PC-3 (cell line): ENCODE measurements at regions not wholly inside any gene's neighbourhood (a gene's known extent, or its start where the extent isn't known, plus 50 kb on each side); places are given as distances from the start of the nearest gene placed in this dataset.
"Not testable (repeated sequence)": the region's sequence is repeated elsewhere in the genome, so short reads cannot be mapped to it uniquely, and the experiment has no call there.

ENCODE experiments used
- CTCF ChIP-seq: fragments of 300-600 bp; sonication (generic); conservative IDR thresholded peaks from 2 replicates; pipeline ENCODE4 v1.5.1; 2017; ENCODE audit warnings: antibody characterized with exemption, low read depth, mild to moderate bottlenecking, low read length
- EZH2 ChIP-seq: fragments of 300-600 bp; sonication (generic); IDR thresholded peaks from one replicate; pipeline ENCODE4 v1.6.1; 2017; ENCODE audit warnings: antibody characterized with exemption, mild to moderate bottlenecking, low read length; ENCODE audit not compliant: unreplicated experiment
- EZH2phosphoT487 ChIP-seq: fragments of 300-600 bp; sonication (generic); IDR thresholded peaks from 2 replicates; pipeline ENCODE4 v1.6.1; 2018; ENCODE audit warnings: mild to moderate bottlenecking, antibody characterized with exemption, low read length, borderline replicate concordance

- not testable (repeated sequence) for TF ChIP-seq EZH2phosphoT487, CTCF, EZH2
Measured at GRCh38 chr5:177664737-177665136, 64.8 kb downstream of the B4GALT7 start.
